T-cell (primary cell): ENCODE measurements at regions not wholly inside any gene's neighbourhood (a gene's known extent, or its start where the extent isn't known, plus 50 kb on each side); places are given as distances from the start of the nearest gene placed in this dataset.

Experiments used
- ATAC-seq, 4 experiments: fragments of 200-7000 bp in 3 of 4; fragments of 150-1000 bp in 1 of 4; cut with Tn5 transposase; replicated peaks in 1 of 4; 1 replicate in 3 of 4; 2 replicates in 1 of 4; pipeline ENCODE4 v1.10.0; 2021; ENCODE audit warnings: moderate library complexity in 3 of 4, mild to moderate bottlenecking in 2 of 4, moderate number of reproducible peaks in 1 of 4
- CTCF ChIA-PET, 2 donors: fragments of 300-600 bp; sonication (Branson Sonifier 250); formaldehyde crosslinking; loops; one replicate each; lab custom pipeline; 2022; ENCODE audit warnings: antibody characterized with exemption in 2 of 2; lab: Charles Lee
- POLR2A ChIA-PET, 2 donors: fragments of 300-600 bp; sonication (Branson Sonifier 250); formaldehyde crosslinking; loops; one replicate each; lab custom pipeline; 2022; ENCODE audit warnings: antibody characterized with exemption in 2 of 2; lab: Charles Lee
- DNase-seq, 35 experiments: peaks; one replicate each; pipeline versions ENCODE4 v3.0.0 to v3.0.0-alpha.2; 2013 to 2023
- H3K27ac ChIP-seq: one replicate; pipeline ENCODE4 v1.5.1; 2013; ENCODE audit warnings: low read length
- H3K27me3 ChIP-seq, 2 experiments: replicated peaks in 1 of 2; 1 replicate in 1 of 2; 2 replicates in 1 of 2; pipeline versions ENCODE4 v1.6.1 to v1.7.0; 2013; ENCODE audit warnings: low read length in 1 of 2, mixed read lengths in 1 of 2; ENCODE audit not compliant: control insufficient read depth in 2 of 2, insufficient read depth in 2 of 2; ENCODE audit errors: extremely low read depth in 1 of 2
- H3K36me3 ChIP-seq, 2 donors: 1 replicate in 1 of 2; 2 replicates in 1 of 2; pipeline versions ENCODE4 v1.6.1 to v1.7.0; 2013; ENCODE audit warnings: low read length in 1 of 2; ENCODE audit not compliant: control insufficient read depth in 2 of 2, insufficient read depth in 1 of 2; ENCODE audit errors: extremely low read depth in 1 of 2
- H3K4me1 ChIP-seq, 2 experiments: 1 replicate in 1 of 2; 2 replicates in 1 of 2; pipeline versions ENCODE4 v1.6.1 to v1.7.0; 2013; ENCODE audit warnings: low read length in 2 of 2, mixed read lengths in 1 of 2; ENCODE audit not compliant: insufficient read depth in 2 of 2, control insufficient read depth in 1 of 2; ENCODE audit errors: extremely low read depth in 1 of 2
- H3K4me3 ChIP-seq, 2 donors: 1 replicate in 1 of 2; 2 replicates in 1 of 2; pipeline versions ENCODE4 v1.5.1 to v1.7.0; 2013; ENCODE audit warnings: mild to moderate bottlenecking in 2 of 2, low read length in 1 of 2, moderate library complexity in 1 of 2; ENCODE audit not compliant: control insufficient read depth in 1 of 2; ENCODE audit errors: extremely low read depth in 1 of 2
- H3K9me3 ChIP-seq: 2 replicates; pipeline ENCODE4 v1.7.0; 2013
- H3K27ac Mint-ChIP-seq, 2 donors: one replicate each; pipeline ENCODE4 v1.8.0; 2020 to 2021; ENCODE audit warnings: mild to moderate bottlenecking in 2 of 2, mixed read lengths in 2 of 2
- H3K27me3 Mint-ChIP-seq, 2 donors: one replicate each; pipeline ENCODE4 v1.8.0; 2021 to 2022; ENCODE audit warnings: mixed read lengths in 2 of 2
- H3K36me3 Mint-ChIP-seq: one replicate; pipeline ENCODE4 v1.8.0; 2021; ENCODE audit warnings: mixed read lengths
- H3K4me1 Mint-ChIP-seq, 3 donors: one replicate each; pipeline ENCODE4 v1.8.0; 2020 to 2022; ENCODE audit warnings: mixed read lengths in 3 of 3, mild to moderate bottlenecking in 1 of 3
- H3K4me3 Mint-ChIP-seq, 3 donors: one replicate each; pipeline ENCODE4 v1.8.0; 2020 to 2022; ENCODE audit warnings: mild to moderate bottlenecking in 3 of 3, mixed read lengths in 3 of 3, moderate library complexity in 3 of 3
- H3K9me3 Mint-ChIP-seq, 3 donors: one replicate each; pipeline ENCODE4 v1.8.0; 2020 to 2022; ENCODE audit warnings: mixed read lengths in 3 of 3
- WGBS: methylation state at CpG from one replicate; pipeline ENCODE4 v1.1.5; 2013; ENCODE audit warnings: missing lambda C conversion rate; ENCODE audit not compliant: insufficient coverage; 5-methylcytosine and 5-hydroxymethylcytosine counted together

DNA sequence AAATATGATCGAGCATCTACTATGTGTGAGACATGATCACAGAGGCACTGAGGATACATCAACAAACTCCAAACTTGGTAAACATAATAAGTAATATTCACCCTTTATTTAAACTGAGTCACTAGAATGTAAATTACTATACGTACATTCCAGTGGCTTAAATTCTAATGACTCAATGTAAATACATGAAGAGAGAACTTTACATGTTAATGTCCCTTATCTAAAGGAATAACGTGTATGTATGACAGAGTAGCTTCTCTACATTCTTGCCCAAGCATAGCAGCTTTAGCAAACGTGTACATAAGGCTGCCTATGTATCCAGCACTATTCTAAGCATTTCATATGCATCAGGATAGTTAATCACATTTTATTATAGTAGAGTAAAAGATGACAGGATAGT is 111.8 kb upstream of the CYYR1 start:
- Histone ChIP-seq H3K27me3 (no peaks in the 10 kb centered on the region), H3K9me3 (no peaks in the 10 kb centered on the region), H3K4me3 (no peak overlapping the region), H3K4me1 (no peaks in the 10 kb centered on the region), H3K36me3 (no peaks in the 10 kb centered on the region), H3K27ac (no peak overlapping the region)
- DNase-seq (no peak), ATAC-seq (no peak)
- H3K9me3 Mint-ChIP-seq, result peaks cover 0 to 3% (median 2%) of the 10 kb centered on the region in 3 donors
- H3K27me3 Mint-ChIP-seq, result peaks cover 0 to 2% of the 10 kb centered on the region in 2 donors
- ChIA-PET CTCF (interaction anchor here in 1 of 2 donors (1.3 kb wide), 1 partner anchor 1076 kb away, joined by 3 read pairs; no protein-coding TSS in a partner anchor), POLR2A (no interaction called here)
- H3K36me3 Mint-ChIP-seq, result peaks cover 3% of the 10 kb centered on the region
- no CpG with 5 or more reads among the region's 4 CpGs for WGBS
- H3K27ac Mint-ChIP-seq, result no peak overlapping the region
- H3K4me3 Mint-ChIP-seq, result no peak overlapping the region
- peaks cover 4 to 8% (median 6%) of the 10 kb centered on the region in 3 donors for H3K4me1 Mint-ChIP-seq

DNA sequence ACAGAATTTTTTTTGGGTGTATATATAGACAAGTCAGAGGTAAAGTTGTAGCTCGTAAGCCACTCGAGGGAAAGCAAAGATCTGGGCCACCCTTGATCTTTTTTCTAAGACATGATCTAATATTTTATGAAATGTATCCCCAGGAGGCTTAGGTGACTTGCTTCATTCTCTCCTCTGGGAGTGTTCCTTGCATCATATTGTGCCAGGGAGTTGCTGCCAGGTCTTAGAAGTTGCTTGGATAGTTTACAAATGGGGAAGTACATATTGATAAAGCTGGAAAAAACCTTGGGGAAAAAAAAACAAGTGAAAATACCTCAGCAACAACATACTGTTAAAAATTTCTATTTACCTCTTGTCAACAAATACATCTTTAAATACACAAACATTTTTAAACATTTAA is 110.9 kb upstream of the CYYR1 start:
- Histone ChIP-seq H3K27ac (no peak overlapping the region), H3K36me3 (no peaks in the 10 kb centered on the region), H3K9me3 (no peaks in the 10 kb centered on the region), H3K4me3 (no peak overlapping the region), H3K4me1 (no peaks in the 10 kb centered on the region), H3K27me3 (no peaks in the 10 kb centered on the region)
- Mint-ChIP-seq H3K36me3 (peaks cover 3% of the 10 kb centered on the region), H3K9me3 (peaks cover 0 to 3% (median 0%) of the 10 kb centered on the region in 3 donors), H3K4me1 (peaks cover 4 to 8% (median 6%) of the 10 kb centered on the region in 3 donors), H3K4me3 (no peak overlapping the region), H3K27ac (no peak overlapping the region), H3K27me3 (peaks cover 0 to 2% of the 10 kb centered on the region in 2 donors)
- POLR2A ChIA-PET, result no interaction called here
- no CpG with 5 or more reads among the region's 2 CpGs for WGBS
- ATAC-seq (no peak), DNase-seq (no peak)
- CTCF ChIA-PET, result no interaction called here

DNA sequence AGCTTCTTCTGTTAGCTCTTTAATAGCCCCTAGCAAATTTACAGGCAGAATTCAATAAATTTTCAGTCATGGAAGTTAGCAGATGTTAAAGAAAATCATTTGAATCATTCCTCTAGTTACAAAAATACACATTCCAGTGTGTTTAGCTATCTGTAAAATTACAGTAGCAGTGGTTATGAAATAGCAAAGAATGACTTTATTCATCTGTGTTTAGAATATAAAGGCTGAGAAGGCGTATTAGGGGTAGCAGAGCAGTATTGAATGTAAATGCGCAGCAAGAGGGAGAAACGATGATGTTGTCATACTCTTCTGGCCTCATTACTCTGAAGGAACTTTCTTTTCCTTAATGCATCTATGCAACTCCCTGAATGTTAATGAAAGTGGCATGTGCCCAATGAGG is 106.2 kb upstream of the CYYR1 start:
- ChIA-PET CTCF (no interaction called here), POLR2A (no interaction called here)
- H3K4me1 ChIP-seq, result no peaks in the 10 kb centered on the region
- no peaks in the 10 kb centered on the region for H3K27me3 Mint-ChIP-seq
- peaks cover 0 to under 1% of the 10 kb centered on the region in 2 experiments for H3K27me3 ChIP-seq
- no peak overlapping the region for H3K27ac Mint-ChIP-seq
- H3K9me3 Mint-ChIP-seq, result no peaks in the 10 kb centered on the region
- no peak for ATAC-seq
- no peak overlapping the region for H3K27ac ChIP-seq
- no peak for DNase-seq
- no peaks in the 10 kb centered on the region for H3K36me3 Mint-ChIP-seq
- H3K4me3 ChIP-seq, result no peak overlapping the region
- no peaks in the 10 kb centered on the region for H3K4me1 Mint-ChIP-seq
- H3K4me3 Mint-ChIP-seq, result no peak overlapping the region
- H3K36me3 ChIP-seq, result no peaks in the 10 kb centered on the region
- no peaks in the 10 kb centered on the region for H3K9me3 ChIP-seq
- no CpG with 5 or more reads among the region's 3 CpGs for WGBS

DNA sequence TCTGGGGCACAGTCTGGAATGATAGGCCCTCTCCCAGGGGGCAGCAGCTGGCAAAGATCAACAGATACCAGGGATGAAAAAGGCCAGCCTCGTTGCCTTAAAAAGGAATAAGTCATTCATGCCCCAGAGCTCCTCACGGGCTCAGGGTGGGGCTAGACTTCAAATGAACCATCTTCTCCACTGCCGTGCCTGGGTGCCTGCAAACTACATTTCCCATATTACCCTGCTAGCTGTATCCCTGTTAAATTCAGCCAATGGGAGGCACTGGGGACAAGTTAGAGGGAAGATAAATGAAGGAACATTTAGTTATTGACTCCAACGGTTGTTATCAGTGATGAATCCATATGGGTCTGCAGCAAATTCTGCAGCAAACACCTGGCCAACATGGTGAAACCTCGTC is 101.2 kb upstream of the CYYR1 start:
- Histone ChIP-seq H3K27ac (no peak overlapping the region), H3K36me3 (no peaks in the 10 kb centered on the region), H3K4me3 (no peak overlapping the region), H3K9me3 (no peaks in the 10 kb centered on the region), H3K4me1 (no peaks in the 10 kb centered on the region), H3K27me3 (peaks cover 0 to 6% of the 10 kb centered on the region in 2 experiments)
- Mint-ChIP-seq H3K27ac (no peak overlapping the region), H3K36me3 (no peaks in the 10 kb centered on the region), H3K4me1 (no peaks in the 10 kb centered on the region), H3K9me3 (no peaks in the 10 kb centered on the region), H3K27me3 (peaks cover 4% of the 10 kb centered on the region in 2 donors), H3K4me3 (no peak overlapping the region)
- CTCF ChIA-PET, result no interaction called here
- ATAC-seq (no peak), DNase-seq (no peak)
- POLR2A ChIA-PET, result no interaction called here
- 57% methylated on average over 1 of the region's 5 CpGs for WGBS

DNA sequence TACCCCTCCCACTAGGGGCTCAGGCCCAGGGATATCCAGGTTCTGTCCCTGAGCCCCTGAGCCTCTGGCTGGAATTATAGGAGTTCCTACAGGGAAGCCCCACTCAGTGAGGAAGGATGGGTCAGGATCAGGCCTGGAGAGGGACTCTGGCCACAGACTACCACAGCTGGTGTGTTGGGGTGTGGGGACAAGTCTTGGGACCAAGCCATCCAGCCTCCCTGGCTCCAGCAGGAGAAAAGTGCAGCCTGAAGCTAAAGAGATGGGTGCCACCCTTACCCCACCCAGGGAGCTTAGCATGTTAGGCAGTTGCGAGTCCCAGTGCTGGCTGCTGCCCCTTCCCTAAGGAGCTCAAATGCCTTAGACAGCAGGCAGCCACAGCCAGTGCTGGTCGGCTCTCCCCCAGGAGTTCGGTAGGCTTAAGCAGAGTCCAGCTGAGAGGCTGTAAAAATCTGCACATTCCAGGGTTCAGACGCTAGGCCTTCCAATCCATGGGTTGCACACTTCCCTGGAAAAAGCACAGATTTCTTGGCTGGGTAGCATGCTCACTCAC is 96.2 kb upstream of the CYYR1 start:
- Mint-ChIP-seq H3K4me1 (no peaks in the 10 kb centered on the region), H3K27ac (no peak overlapping the region), H3K9me3 (peaks cover 5 to 15% (median 12%) of the 10 kb centered on the region in 3 donors), H3K4me3 (no peak overlapping the region), H3K27me3 (peaks cover 4 to 25% of the 10 kb centered on the region in 2 donors), H3K36me3 (no peaks in the 10 kb centered on the region)
- no peak overlapping the region for H3K4me3 ChIP-seq
- no peaks in the 10 kb centered on the region for H3K4me1 ChIP-seq
- H3K36me3 ChIP-seq, result no peaks in the 10 kb centered on the region
- CTCF ChIA-PET, result interaction anchor here in 1 of 2 donors (0.6 kb wide), 1 partner anchor 55 kb away, joined by 8 read pairs; no protein-coding TSS in a partner anchor
- DNase-seq, result no peak
- WGBS, result 94% methylated on average over 4 of the region's 4 CpGs
- H3K27ac ChIP-seq, result no peak overlapping the region
- peaks cover 0 to 11% of the 10 kb centered on the region in 2 experiments for H3K27me3 ChIP-seq
- POLR2A ChIA-PET, result no interaction called here
- no peak for ATAC-seq
- H3K9me3 ChIP-seq, result no peaks in the 10 kb centered on the region

DNA sequence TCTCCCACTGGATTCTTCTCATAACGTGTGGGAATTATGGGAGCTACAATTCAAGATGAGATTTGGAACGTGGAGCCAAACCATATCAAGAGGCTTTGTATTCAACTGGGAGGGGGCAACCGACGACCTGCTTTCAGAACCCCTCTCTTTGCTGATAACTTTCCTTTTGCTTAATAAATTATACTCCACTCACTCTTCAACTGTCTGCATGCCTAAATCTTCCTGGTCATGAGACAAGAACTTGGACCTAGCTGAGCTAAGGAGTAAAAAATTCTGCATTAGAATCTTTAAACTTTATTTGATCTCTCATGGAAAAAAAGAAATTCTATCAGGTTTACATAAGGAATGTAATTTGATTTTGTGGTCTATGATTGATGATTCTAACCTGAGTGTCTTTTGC is 86.7 kb upstream of the CYYR1 start:
- Mint-ChIP-seq H3K9me3 (peaks cover 0 to 4% (median 4%) of the 10 kb centered on the region in 3 donors), H3K4me3 (no peak overlapping the region), H3K27me3 (peaks cover 0 to 3% of the 10 kb centered on the region in 2 donors), H3K27ac (no peak overlapping the region), H3K4me1 (no peaks in the 10 kb centered on the region), H3K36me3 (no peaks in the 10 kb centered on the region)
- CTCF ChIA-PET, result no interaction called here
- DNase-seq (no peak), ATAC-seq (no peak)
- POLR2A ChIA-PET, result no interaction called here
- no peaks in the 10 kb centered on the region for H3K27me3 ChIP-seq
- no CpG with 5 or more reads among the region's 4 CpGs for WGBS
- H3K4me3 ChIP-seq, result no peak overlapping the region
- H3K36me3 ChIP-seq, result no peaks in the 10 kb centered on the region
- H3K4me1 ChIP-seq, result no peaks in the 10 kb centered on the region
- no peak overlapping the region for H3K27ac ChIP-seq
- H3K9me3 ChIP-seq, result no peaks in the 10 kb centered on the region
